Endothelial cell of umbilical vein (primary cell): ENCODE measurements at regions not wholly inside any gene's neighbourhood (a gene's known extent, or its start where the extent isn't known, plus 50 kb on each side); places are given as distances from the start of the nearest gene placed in this dataset.

Experiments
- BruUV-seq: library from RNA; stranded (reverse); fragments of 400-500 nt; replicated peaks from 2 replicates; lab custom pipeline; 2021; lab: Mats Ljungman, UMichigan
- CTCF ChIA-PET: fragments of 300-600, 350-600 bp; sonication (Branson Sonifier 250); formaldehyde crosslinking; loops from one replicate; lab custom pipeline; 2021; ENCODE audit warnings: antibody characterized with exemption, inconsistent platforms; lab: Charles Lee
- POLR2A ChIA-PET: fragments of 300-600, 350-600 bp; sonication (Branson Sonifier 250); formaldehyde crosslinking; loops from one replicate; lab custom pipeline; 2021; ENCODE audit warnings: antibody characterized with exemption, inconsistent platforms; lab: Charles Lee
- DNase-seq: peaks from one replicate; pipeline ENCODE4 v3.0.0-alpha.2; 2011; ENCODE audit warnings: low read depth, low spot score
- FAIRE-seq: peaks from 2 replicates; lab custom pipeline; 2011; peaks lifted over from hg19 to GRCh38; lab: Jason Lieb, UNC
- H2AFZ ChIP-seq: 2 replicates; pipeline ENCODE4 v1.6.0; 2012; ENCODE audit warnings: low read depth, low read length, control low read depth, inconsistent platforms
- H3K27ac ChIP-seq: 2 replicates; pipeline ENCODE4 v1.5.1; 2011; ENCODE audit warnings: low read depth, mild to moderate bottlenecking, control low read depth, low read length, moderate library complexity; ENCODE audit not compliant: insufficient read depth
- H3K27me3 ChIP-seq, 2 experiments: 2 replicates each; pipeline versions ENCODE4 v1.6.0 to v1.6.1; 2011; ENCODE audit warnings: low read length in 2 of 2, mixed read lengths in 1 of 2; ENCODE audit not compliant: control insufficient read depth in 2 of 2, insufficient read depth in 2 of 2
- H3K36me3 ChIP-seq, 2 experiments: 2 replicates in 1 of 2; 3 replicates in 1 of 2; pipeline ENCODE4 v1.5.1; 2011; ENCODE audit warnings: low read length in 2 of 2, mild to moderate bottlenecking in 1 of 2, moderate library complexity in 1 of 2; ENCODE audit not compliant: control insufficient read depth in 2 of 2, insufficient read depth in 2 of 2; ENCODE audit errors: extremely low read depth in 1 of 2
- H3K4me1 ChIP-seq: 3 replicates; pipeline ENCODE4 v1.5.1; 2011; ENCODE audit warnings: mild to moderate bottlenecking, low read length; ENCODE audit not compliant: control insufficient read depth, insufficient read depth; ENCODE audit errors: extremely low read depth
- H3K4me2 ChIP-seq: 2 replicates; pipeline ENCODE4 v1.6.1; 2011; ENCODE audit warnings: low read length, control low read depth, mixed read lengths; ENCODE audit not compliant: insufficient read depth
- H3K4me3 ChIP-seq, 3 experiments: fragments of 200-600 bp in 1 of 3; sonication (generic), shearing (Covaris generic) in 1 of 3; replicated peaks in 1 of 3; 2 replicates each; pipeline ENCODE4 v1.5.1; 2011 to 2016; ENCODE audit warnings: control low read depth in 3 of 3, low read length in 3 of 3, mild to moderate bottlenecking in 2 of 3, inconsistent platforms in 1 of 3, low read depth in 1 of 3, moderate library complexity in 1 of 3; ENCODE audit not compliant: insufficient read depth in 1 of 3
- H3K79me2 ChIP-seq: 2 replicates; pipeline ENCODE4 v1.6.0; 2012; ENCODE audit warnings: low read length, inconsistent platforms; ENCODE audit not compliant: control insufficient read depth, insufficient read depth
- H3K9ac ChIP-seq: replicated peaks from 2 replicates; pipeline ENCODE3; 2011; ENCODE audit warnings: low read length, control low read depth; ENCODE audit not compliant: insufficient read depth; ENCODE audit errors: extremely low read depth
- H3K9me1 ChIP-seq: replicated peaks from 3 replicates; pipeline ENCODE4 v1.6.0; 2011; ENCODE audit warnings: mild to moderate bottlenecking, low read length; ENCODE audit not compliant: control insufficient read depth, insufficient read depth; ENCODE audit errors: extremely low read depth
- H3K9me3 ChIP-seq: replicated peaks from 2 replicates; pipeline ENCODE4 v1.5.1; 2012; ENCODE audit warnings: low read length, inconsistent platforms; ENCODE audit not compliant: control insufficient read depth, insufficient read depth
- H4K20me1 ChIP-seq: replicated peaks from 2 replicates; pipeline ENCODE3; 2011; ENCODE audit warnings: mild to moderate bottlenecking, low read length; ENCODE audit not compliant: control insufficient read depth, insufficient read depth; ENCODE audit errors: extremely low read depth
- CTCF ChIP-seq, 2 donors: IDR thresholded peaks; 1 replicate in 1 of 2; 2 replicates in 1 of 2; pipeline ENCODE4 v1.5.1; 2011; ENCODE audit warnings: low read length in 2 of 2, mild to moderate bottlenecking in 2 of 2, moderate library complexity in 2 of 2, control low read depth in 1 of 2, inconsistent platforms in 1 of 2, low read depth in 1 of 2; ENCODE audit not compliant: insufficient read depth in 1 of 2; ENCODE audit errors: extremely low read depth in 1 of 2
- EZH2 ChIP-seq: IDR thresholded peaks from 2 replicates; pipeline ENCODE4 v1.6.1; 2012; ENCODE audit warnings: borderline replicate concordance, low read depth, mild to moderate bottlenecking, moderate library complexity, low read length, inconsistent platforms; ENCODE audit not compliant: severe bottlenecking
- FOS ChIP-seq: IDR thresholded peaks from 2 replicates; pipeline ENCODE4 v1.6.1; 2011; ENCODE audit warnings: mild to moderate bottlenecking, low read length, moderate library complexity, borderline replicate concordance; ENCODE audit not compliant: insufficient read depth
- GATA2 ChIP-seq: IDR thresholded peaks from 2 replicates; pipeline ENCODE4 v1.7.0; 2011; ENCODE audit warnings: low read depth, mild to moderate bottlenecking, moderate library complexity, mixed read lengths, low read length; ENCODE audit not compliant: insufficient read length, insufficient read depth
- JUN ChIP-seq: IDR thresholded peaks from 2 replicates; pipeline ENCODE4 v1.6.1; 2011; ENCODE audit warnings: borderline replicate concordance, low read depth; ENCODE audit not compliant: insufficient read length, insufficient read depth
- MAX ChIP-seq: IDR thresholded peaks from 2 replicates; pipeline ENCODE4 v1.6.1; 2011; ENCODE audit not compliant: insufficient read depth, insufficient read length
- MYC ChIP-seq: IDR thresholded peaks from one replicate; pipeline ENCODE4 v1.6.1; 2011; ENCODE audit warnings: mild to moderate bottlenecking, low read depth, low read length
- POLR2A ChIP-seq: IDR thresholded peaks from 2 replicates; pipeline ENCODE4 v1.6.1; 2012; ENCODE audit warnings: low read depth, mild to moderate bottlenecking, control low read depth, low read length
- POLR2AphosphoS5 ChIP-seq: IDR thresholded peaks from 2 replicates; pipeline ENCODE4 v1.6.1; 2012; ENCODE audit warnings: low read depth, mild to moderate bottlenecking, control low read depth, low read length, moderate library complexity; ENCODE audit not compliant: insufficient read depth
- dilution Hi-C: fragments of 300-500 bp; cut with MboI; formaldehyde crosslinking; loops from one replicate; pipeline ENCODE4 v1.15.0; 2019; ENCODE audit warnings: low sequenced_read_pairs; ENCODE audit not compliant: extremely low pct_ligation_motif_present
- intact Hi-C: fragments of 100-400 bp; cut with micrococcal nuclease; formaldehyde crosslinking; loops from one replicate; pipeline ENCODE4 v1.10.0; 2022

GRCh38 chr11:122572592-122572991, 82.9 kb upstream of the UBASH3B start:
- no peak for DNase-seq
- no peaks in the 10 kb centered on the region for H3K36me3 ChIP-seq
- no peak overlapping the region for H3K4me3 ChIP-seq
- H3K9me1 ChIP-seq: no peaks in the 10 kb centered on the region
- H3K79me2 ChIP-seq: no peaks in the 10 kb centered on the region
- H4K20me1 ChIP-seq: no peaks in the 10 kb centered on the region
- H3K4me1 ChIP-seq: no peaks in the 10 kb centered on the region
- CTCF ChIA-PET: interaction anchor here (0.8 kb wide), 1 partner anchor 8 kb away, joined by 3 read pairs; no protein-coding TSS in a partner anchor
- no peak overlapping the region for H2AFZ ChIP-seq
- POLR2A ChIA-PET: no interaction called here
- no TSS peak for BruUV-seq
- no peak overlapping the region for H3K27ac ChIP-seq
- dilution Hi-C loops: no loop called here
- intact Hi-C loops: no loop called here
- H3K9ac ChIP-seq: no peak overlapping the region
- no peaks in the 10 kb centered on the region for H3K9me3 ChIP-seq
- no peak for FAIRE-seq
- no peak overlapping the region for H3K4me2 ChIP-seq
- H3K27me3 ChIP-seq: peaks cover 0 to 3% of the 10 kb centered on the region in 2 experiments
- TF ChIP-seq JUN: no peak
- no peak for TF ChIP-seq MYC
- no peak for TF ChIP-seq FOS
- TF ChIP-seq POLR2A: no peak
- TF ChIP-seq POLR2AphosphoS5: no peak
- no peak for TF ChIP-seq EZH2
- no peak for TF ChIP-seq MAX
- TF ChIP-seq GATA2: no peak
- TF ChIP-seq CTCF (IDR thresholded peaks at IDR 0.05; ENCODE audit: extremely low read depth in 1 of 2, insufficient read depth in 1 of 2, low read depth in 1 of 2, low read length in 2 of 2): no peak
